ENCODE measurements at regions not wholly inside any gene's neighbourhood (a gene's known extent, or its start where the extent isn't known, plus 50 kb on each side); places are given as distances from the start of the nearest gene placed in this dataset.

DNA sequence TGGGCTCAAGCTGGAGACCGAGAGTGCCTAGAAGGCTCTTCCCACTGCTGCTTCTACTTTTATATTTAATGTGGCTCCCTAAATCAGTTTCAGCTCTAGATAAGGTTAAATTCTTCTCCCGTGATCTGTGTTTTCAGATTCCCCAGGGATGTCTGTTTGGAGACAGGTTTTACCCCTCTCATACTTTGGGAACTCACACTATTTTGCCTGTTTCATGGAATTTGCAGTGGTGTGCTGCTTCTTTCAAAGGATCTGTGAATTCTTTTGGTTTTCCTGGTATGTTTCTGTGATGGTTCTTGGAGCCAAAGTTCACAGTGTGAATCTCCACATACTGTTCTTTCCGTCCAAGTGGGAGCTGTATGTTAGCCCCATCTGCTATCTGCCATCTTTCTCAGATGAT is 238.3 kb upstream of the SLITRK3 start:
- TF ChIP-seq ZNF224 (CRISPR knock-in tag; IDR thresholded peaks at IDR 0.05) (no peak), JUND (CRISPR knock-in tag; IDR thresholded peaks at IDR 0.05) (no peak), FLYWCH1 (CRISPR knock-in tag; IDR thresholded peaks at IDR 0.05) (no peak), ZNF576 (CRISPR knock-in tag; IDR thresholded peaks at IDR 0.05) (no peak), SMARCC2 (IDR thresholded peaks at IDR 0.05) (no peak), SP4 (CRISPR knock-in tag; IDR thresholded peaks at IDR 0.05) (no peak), POGZ (CRISPR knock-in tag; IDR thresholded peaks at IDR 0.05) (no peak), ZNF260 (CRISPR knock-in tag; IDR thresholded peaks at IDR 0.05; ENCODE audit: borderline replicate concordance, low read depth) (no peak), POLR2A (IDR thresholded peaks at IDR 0.05; ENCODE audit: insufficient read depth in 1 of 2, low read depth in 2 of 2, low read length in 2 of 2) (no peak)
- TF ChIP-seq, protein P1, sequence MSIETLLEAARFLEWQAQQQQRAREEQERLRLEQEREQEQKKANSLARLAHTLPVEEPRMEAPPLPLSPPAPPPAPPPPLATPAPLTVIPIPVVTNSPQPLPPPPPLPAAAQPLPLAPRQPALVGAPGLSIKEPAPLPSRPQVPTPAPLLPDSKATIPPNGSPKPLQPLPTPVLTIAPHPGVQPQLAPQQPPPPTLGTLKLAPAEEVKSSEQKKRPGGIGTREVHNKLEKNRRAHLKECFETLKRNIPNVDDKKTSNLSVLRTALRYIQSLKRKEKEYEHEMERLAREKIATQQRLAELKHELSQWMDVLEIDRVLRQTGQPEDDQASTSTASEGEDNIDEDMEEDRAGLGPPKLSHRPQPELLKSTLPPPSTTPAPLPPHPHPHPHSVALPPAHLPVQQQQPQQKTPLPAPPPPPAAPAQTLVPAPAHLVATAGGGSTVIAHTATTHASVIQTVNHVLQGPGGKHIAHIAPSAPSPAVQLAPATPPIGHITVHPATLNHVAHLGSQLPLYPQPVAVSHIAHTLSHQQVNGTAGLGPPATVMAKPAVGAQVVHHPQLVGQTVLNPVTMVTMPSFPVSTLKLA (IDR thresholded peaks at IDR 0.05) = no peak
- TF ChIP-seq, protein P2, sequence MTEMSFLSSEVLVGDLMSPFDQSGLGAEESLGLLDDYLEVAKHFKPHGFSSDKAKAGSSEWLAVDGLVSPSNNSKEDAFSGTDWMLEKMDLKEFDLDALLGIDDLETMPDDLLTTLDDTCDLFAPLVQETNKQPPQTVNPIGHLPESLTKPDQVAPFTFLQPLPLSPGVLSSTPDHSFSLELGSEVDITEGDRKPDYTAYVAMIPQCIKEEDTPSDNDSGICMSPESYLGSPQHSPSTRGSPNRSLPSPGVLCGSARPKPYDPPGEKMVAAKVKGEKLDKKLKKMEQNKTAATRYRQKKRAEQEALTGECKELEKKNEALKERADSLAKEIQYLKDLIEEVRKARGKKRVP (CRISPR knock-in tag; IDR thresholded peaks at IDR 0.05) = no peak
- TF ChIP-seq, protein P3, sequence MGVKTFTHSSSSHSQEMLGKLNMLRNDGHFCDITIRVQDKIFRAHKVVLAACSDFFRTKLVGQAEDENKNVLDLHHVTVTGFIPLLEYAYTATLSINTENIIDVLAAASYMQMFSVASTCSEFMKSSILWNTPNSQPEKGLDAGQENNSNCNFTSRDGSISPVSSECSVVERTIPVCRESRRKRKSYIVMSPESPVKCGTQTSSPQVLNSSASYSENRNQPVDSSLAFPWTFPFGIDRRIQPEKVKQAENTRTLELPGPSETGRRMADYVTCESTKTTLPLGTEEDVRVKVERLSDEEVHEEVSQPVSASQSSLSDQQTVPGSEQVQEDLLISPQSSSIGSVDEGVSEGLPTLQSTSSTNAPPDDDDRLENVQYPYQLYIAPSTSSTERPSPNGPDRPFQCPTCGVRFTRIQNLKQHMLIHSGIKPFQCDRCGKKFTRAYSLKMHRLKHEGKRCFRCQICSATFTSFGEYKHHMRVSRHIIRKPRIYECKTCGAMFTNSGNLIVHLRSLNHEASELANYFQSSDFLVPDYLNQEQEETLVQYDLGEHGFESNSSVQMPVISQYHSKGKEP (CRISPR knock-in tag; IDR thresholded peaks at IDR 0.05) = no peak
- TF ChIP-seq, protein P4, sequence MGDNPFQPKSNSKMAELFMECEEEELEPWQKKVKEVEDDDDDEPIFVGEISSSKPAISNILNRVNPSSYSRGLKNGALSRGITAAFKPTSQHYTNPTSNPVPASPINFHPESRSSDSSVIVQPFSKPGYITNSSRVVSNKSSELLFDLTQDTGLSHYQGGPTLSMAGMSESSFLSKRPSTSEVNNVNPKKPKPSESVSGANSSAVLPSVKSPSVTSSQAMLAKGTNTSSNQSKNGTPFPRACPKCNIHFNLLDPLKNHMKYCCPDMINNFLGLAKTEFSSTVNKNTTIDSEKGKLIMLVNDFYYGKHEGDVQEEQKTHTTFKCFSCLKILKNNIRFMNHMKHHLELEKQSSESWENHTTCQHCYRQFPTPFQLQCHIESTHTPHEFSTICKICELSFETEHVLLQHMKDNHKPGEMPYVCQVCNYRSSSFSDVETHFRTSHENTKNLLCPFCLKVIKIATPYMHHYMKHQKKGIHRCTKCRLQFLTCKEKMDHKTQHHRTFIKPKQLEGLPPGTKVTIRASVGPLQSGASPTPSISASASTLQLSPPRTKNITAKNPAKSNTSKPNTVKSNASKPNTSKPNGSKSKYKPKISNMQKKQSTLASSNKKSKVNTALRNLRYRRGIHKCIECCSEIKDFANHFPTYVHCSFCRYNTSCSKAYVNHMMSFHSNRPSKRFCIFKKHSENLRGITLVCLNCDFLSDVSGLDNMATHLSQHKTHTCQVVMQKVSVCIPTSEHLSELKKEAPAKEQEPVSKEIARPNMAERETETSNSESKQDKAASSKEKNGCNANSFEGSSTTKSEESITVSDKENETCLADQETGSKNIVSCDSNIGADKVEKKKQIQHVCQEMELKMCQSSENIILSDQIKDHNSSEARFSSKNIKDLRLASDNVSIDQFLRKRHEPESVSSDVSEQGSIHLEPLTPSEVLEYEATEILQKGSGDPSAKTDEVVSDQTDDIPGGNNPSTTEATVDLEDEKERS (CRISPR knock-in tag; IDR thresholded peaks at IDR 0.05) = no peak
- TF ChIP-seq, protein P5, sequence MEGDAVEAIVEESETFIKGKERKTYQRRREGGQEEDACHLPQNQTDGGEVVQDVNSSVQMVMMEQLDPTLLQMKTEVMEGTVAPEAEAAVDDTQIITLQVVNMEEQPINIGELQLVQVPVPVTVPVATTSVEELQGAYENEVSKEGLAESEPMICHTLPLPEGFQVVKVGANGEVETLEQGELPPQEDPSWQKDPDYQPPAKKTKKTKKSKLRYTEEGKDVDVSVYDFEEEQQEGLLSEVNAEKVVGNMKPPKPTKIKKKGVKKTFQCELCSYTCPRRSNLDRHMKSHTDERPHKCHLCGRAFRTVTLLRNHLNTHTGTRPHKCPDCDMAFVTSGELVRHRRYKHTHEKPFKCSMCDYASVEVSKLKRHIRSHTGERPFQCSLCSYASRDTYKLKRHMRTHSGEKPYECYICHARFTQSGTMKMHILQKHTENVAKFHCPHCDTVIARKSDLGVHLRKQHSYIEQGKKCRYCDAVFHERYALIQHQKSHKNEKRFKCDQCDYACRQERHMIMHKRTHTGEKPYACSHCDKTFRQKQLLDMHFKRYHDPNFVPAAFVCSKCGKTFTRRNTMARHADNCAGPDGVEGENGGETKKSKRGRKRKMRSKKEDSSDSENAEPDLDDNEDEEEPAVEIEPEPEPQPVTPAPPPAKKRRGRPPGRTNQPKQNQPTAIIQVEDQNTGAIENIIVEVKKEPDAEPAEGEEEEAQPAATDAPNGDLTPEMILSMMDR (CRISPR knock-in tag; IDR thresholded peaks at IDR 0.05) = no peak
